Non-pigmented ciliary epithelial cell (primary cell): ENCODE measurements at regions not wholly inside any gene's neighbourhood (a gene's known extent, or its start where the extent isn't known, plus 50 kb on each side); places are given as distances from the start of the nearest gene placed in this dataset.

Experiments
- DNase-seq: peaks from one replicate; pipeline ENCODE4 v3.0.0-alpha.2; 2010; ENCODE audit warnings: low read depth

- no peak for DNase-seq
Observed at GRCh38 chr10:57786850-57787750, 480.6 kb downstream of the IPMK start.

DNA sequence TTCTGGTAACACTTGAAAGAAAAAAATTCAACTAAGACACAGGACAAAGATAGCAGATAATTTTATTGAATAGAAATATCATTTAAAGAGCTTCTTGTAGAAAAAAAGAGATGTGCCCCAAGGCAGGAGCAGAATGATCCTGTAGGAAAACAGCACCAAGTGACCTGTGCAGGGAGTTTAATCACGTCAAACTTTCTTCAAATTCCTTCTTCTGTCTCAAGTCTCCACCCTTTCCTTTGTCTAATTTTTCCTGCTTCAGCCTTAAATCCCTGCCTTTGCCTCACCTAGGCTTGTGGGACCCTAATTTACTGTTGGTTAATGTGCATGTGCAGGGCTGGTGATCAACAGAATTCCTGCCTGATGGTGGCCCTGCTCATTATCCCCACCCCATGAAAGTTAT, 481.4 kb downstream of the IPMK start:
- no peak for DNase-seq

- DNase-seq, result no peak
Observed at GRCh38 chr10:57785546-57785945, 482.1 kb downstream of the IPMK start.

DNA sequence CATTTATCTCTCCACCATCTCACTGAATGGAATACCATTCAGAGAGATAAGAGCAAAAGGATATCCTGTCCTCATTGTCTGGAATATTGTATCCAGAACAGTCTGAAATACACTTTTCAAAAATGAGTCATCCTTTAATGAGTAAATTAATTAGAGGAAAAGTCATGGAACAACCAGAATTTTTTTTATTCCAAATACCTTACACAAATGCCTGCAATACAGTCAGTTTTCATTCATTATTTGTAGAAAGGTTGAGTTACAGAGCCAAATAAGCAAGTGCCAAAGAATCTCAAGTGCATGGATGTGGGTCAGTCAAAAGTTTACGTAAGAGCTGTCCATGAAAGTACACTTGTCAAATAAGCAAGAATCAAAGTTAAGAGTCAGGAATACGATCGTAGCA, 482.6 kb downstream of the IPMK start:
- no peak for DNase-seq

DNA sequence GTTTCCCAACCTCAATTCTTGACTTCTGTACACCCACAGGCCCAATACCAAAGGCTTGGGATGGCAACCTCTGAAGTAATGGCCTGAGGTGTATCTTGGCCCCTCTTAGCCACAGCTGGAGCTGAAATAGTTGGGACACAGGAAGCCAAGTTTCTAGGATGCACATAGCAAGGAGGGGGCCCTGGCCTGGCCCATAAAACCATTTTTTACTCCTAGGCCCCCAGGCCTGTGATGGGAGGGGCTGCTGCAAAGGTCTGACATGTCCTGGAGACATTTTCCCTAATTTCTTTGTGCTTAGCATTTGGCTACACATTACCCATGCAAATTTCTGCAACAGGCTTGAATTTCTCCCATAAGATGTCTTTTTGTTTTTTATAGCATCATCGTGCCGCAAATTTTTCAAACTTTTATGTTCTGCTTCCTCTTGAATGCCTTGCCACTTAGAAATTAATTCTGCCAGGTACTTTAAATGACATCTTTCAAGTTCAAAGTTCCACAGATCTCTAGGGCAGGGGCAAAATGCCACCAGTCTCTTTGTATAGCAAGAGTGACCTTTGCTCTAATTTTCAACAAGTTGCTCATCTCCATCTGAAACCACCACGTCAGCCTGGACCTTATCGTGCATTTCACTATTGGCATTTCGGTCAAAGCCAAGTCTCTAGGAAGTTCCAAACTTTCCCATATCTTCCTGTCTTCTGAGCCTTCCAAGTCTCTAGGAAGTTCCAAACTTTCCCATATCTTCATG, 490.8 kb downstream of the IPMK start:
- no peak for DNase-seq

DNA sequence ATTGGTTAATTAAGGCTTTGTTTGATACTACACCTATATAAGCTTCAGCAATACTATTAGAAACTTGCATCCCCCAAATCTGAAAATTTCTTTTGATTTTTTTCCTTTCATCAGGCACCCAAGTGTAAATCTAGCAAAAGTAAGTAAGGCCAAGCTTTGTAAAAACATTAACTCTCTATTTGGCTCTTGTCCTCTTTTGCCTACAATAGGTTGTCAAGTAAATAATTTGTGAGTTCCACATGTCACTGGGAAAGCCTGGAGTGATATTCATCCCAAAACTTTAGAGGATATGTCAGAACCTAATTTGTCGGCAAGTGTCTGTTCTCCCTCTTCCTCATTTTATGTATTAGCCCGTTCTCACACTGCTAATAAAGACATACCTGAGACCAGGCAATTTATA, 492.4 kb downstream of the IPMK start:
- DNase-seq, result no peak

DNA sequence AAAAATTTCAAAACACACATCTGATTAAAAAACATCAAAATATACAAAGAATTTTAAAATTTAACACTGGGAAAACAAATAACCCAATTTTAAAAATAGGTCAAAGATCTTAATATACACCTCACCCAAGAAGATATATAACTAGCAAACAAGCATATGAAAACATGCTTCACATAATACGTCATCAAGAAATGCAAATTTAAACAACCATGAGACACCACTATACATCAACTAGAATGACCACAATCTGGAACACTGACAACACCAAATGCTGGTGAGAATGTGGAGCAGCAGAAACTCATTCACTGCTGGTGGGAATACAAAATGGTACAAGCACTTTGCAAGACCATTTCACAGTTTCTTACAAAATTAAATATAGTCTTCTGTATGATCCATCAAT, 498.4 kb downstream of the IPMK start:
- no peak for DNase-seq

GRCh38 chr10:57759777-57760176, 507.9 kb downstream of the IPMK start:
- no peak for DNase-seq

DNA sequence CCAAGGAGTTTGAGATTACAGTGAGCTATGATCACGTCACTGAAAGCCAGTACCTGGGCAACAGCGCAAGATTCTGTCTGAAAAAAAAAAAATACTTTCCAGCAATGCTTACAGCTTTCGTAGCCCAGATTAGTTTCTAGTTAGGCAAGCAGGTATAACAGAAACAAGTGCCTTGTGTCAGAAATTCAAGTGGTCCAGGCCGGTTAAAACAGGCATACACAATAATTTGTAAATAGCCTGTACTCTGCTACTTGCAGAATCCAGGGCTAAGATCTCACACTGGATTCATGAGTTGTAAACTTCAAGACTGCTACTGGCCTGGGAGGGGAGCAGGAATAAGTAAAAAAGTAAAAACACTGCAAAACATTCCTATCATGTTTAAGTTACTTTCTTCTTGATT, 512.9 kb downstream of the IPMK start:
- no peak for DNase-seq

DNA sequence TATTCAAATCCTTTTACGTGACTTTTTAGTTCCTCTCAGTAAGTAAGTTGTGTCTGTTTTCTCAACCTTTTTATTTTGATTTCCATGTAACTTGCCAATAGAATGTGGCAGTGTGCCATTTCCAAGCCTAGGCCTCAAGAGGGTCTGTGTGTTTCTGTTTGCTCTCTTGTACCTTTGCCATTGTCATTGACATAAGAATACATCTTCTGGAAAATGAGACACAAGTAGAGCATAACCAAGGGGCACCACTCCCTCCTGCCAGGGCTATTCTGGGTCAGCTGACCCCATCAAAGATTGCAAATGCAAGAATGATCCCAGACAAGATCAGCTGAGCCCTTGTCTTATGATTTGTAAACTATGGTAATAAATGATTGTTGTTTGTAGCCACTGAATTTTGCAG, 524.0 kb downstream of the IPMK start:
- no peak for DNase-seq

DNA sequence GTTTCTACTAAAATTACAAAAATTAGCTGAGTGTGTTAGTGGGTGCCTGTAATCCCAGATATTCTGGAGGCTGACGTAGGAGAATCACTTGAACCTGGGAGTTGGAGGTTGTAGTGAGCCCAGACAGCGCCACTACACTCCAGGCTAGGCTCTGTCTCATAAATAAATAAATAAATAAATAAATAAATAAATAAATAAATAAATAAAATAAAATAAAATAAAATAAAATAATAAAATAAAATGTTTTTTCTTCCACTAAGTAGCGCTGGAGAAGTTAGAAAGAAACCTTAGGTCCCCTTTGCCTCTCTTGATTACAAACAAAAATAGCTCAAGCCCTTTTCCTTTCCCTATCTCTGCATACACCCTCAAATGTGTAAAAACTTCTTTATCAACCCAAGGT, 525.9 kb downstream of the IPMK start:
- no peak for DNase-seq

- no peak for DNase-seq
Observed at GRCh38 chr10:57723305-57723704, 544.4 kb downstream of the IPMK start.

DNA sequence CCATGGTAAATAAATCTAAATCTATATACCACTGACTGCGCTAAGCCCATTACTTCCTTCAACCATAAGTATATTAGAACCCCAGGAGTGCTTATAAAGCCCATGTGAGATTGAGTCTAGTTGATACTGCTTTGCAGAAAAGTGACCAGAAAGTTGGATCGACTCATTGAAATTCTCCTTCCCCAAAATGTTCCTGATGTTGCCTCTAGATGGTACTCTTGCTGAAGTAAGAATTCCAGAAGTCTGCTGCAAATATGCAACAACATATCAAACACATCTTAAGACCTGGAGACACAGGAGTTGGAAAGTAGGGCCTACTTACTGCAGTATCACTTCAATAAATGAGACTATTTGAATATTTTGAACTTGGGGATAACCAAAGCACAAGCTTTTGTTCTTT, 550.8 kb downstream of the IPMK start:
- no peak for DNase-seq

DNA sequence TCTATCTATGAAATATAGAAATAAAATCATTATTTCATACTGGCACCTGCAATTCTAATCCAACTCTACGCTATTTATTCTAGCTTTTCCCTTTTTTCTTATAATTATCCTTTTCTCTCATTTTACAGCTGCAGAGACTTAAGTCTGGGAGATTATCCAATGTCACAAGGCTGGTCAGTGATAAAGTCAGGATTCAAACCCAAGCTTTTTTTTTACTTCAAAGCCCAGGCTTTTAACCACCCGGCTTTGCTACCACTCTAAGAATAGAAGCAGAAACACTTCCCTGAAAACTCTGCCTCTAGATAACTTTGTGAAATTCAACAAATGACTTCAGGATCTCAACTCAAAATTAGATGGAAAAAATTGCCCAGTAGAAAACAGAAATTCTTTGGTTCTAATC, 552.5 kb downstream of the IPMK start:
- no peak for DNase-seq

DNA sequence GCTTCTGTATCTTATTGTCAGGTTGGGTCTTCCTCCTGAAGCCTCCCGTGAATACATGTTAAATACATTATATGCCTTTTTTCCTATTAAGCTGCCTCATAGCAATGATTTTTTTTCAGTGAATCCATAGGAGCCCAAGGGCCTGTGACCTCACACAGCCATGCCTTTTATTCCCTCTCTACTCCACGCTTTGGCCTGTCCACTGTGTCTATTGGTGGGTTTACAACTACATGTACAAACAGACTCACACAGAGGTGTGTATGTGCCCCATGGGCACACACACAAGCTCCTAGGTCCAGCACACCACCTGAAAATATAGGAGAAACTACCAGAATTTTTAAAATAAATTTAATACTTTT, 560.4 kb downstream of the IPMK start:
- DNase-seq, result no peak

DNA sequence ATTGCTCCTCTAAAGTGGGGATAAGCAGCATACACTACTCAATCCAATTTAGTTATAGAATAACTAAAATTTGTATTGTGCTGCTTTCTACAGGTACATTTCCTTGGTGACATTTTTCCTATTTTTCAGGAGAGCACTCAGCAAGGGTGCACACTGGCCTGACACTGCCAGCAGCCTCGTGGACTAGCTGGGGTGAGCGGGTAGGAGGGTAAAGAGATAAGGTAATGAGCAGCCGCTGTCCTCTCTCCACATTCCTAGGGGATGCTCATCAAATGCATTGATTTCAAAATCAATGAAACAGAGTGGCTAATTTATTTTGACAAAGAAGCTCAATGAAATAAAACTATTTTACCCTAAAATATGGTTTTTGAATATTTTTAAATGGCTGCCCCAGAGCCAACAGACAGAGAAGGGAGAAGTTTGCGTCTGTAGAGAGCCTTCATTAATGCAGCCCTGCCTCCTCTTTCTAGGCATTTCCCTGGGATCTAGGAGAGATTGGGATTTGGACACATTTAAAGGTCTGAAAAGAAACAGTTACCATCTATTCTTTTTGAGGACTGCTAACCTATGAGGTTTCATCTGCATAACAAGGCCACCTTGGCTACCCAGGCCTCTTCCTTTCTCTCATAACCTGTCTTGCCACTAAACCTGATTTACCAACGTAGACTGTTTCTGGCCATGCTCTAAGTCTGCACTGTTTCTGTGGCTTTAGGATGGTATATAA, 561.0 kb downstream of the IPMK start:
- no peak for DNase-seq

DNA sequence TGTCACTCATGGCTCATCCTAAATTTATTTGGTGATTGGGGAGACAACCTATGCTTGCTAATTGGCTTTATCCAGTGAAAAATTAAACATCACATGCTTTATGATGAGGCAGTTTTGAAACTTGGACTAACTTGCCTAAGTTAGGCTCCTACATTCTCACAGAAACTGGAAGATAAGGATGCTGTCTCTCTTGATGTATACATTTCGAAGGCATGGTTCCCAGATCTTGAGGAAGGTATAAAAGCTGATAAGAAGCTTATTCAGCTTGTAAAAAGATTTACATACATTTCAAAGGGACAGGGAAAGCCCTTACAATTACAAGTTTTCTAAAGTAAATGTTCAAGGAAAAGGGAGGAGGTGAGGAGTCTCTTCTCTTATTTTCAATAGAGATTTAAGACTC, 561.7 kb downstream of the IPMK start:
- no peak for DNase-seq

DNA sequence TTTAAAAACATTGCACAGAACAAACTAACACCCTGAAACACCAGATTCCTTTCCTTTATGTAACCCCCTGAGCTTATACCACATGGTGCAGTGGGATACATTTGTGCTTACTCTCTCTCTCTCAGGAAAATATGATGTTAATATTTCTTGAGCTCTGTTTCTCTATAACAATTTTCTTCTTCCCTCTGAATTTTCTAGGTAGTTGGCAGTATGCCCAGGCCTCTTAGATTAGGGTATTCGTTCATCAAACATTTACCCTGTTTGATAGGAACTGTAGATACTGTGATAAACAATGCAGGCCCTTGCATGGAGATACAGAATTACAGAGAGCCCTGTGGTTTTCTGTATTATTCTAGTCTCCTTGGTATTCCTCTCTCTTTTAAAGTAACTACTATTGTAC, 567.8 kb downstream of the IPMK start:
- DNase-seq, result no peak

GRCh38 chr10:57696641-57697040, 571.1 kb downstream of the IPMK start:
- peak; percentile 87 for DNase-seq

- no peak for DNase-seq
Observed at GRCh38 chr10:57694956-57695608, 572.6 kb downstream of the IPMK start.

DNA sequence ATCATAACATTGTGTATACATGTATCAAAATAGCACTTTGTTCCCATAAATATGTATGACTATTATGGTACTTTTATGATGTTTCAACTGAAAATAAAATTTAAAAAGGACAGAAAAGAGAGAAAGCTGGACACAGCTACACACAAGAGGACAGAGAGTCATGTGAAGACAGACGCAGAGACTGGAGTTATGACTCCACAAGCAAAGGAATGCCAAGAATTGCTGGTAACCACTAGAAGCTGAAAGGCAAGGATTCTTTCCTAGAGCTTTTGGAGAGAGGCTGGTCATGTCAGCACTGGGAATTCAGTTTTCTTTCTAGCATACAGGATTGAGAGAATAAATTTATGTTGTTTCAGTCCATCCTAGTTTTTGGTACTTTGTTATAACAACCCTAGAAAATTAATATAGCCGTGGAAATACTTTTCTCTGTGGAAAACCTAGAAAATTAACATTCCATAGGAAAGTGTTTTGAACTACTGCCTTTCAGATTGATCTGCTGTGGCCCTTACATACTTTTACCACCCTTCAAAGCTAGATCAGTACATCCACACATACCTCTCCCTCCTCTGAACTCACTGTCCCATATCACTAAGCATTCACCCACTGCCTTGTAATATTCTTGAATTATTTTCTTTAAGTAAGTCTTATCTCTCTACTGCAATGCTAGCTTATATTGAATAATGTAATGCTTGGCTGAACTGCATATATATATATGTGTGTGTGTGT, 575.3 kb downstream of the IPMK start:
- DNase-seq, result peak; percentile 92
